CD14-positive monocyte (primary cell): ENCODE measurements at regions not wholly inside any gene's neighbourhood (a gene's known extent, or its start where the extent isn't known, plus 50 kb on each side); places are given as distances from the start of the nearest gene placed in this dataset.

ENCODE experiments used
- DNase-seq, 3 donors: peaks; one replicate each; pipeline ENCODE4 v3.0.0-alpha.2; 2011 to 2022
- H2AFZ ChIP-seq: 2 replicates; pipeline ENCODE4 v1.6.0; 2012; ENCODE audit warnings: mild to moderate bottlenecking, low read depth, low read length, inconsistent platforms; ENCODE audit not compliant: insufficient read depth, poor library complexity, severe bottlenecking
- H3K27ac ChIP-seq, 2 donors: 1 replicate in 1 of 2; 2 replicates in 1 of 2; pipeline ENCODE4 v1.5.1; 2012 to 2013; ENCODE audit warnings: low read length in 2 of 2, control low read depth in 1 of 2, inconsistent platforms in 1 of 2, low read depth in 1 of 2, mild to moderate bottlenecking in 1 of 2
- H3K27me3 ChIP-seq, 2 donors: one replicate each; pipeline versions ENCODE4 v1.6.0 to v1.6.1; 2011 to 2013; ENCODE audit warnings: low read length in 2 of 2; ENCODE audit not compliant: control insufficient read depth in 2 of 2, insufficient read depth in 2 of 2
- H3K36me3 ChIP-seq, 2 donors: replicated peaks in 1 of 2; 1 replicate in 1 of 2; 2 replicates in 1 of 2; pipeline versions ENCODE4 v1.5.1 to v1.6.1; 2012 to 2013; ENCODE audit warnings: low read length in 2 of 2, control low read depth in 1 of 2, inconsistent platforms in 1 of 2, mild to moderate bottlenecking in 1 of 2; ENCODE audit not compliant: insufficient read depth in 2 of 2, control insufficient read depth in 1 of 2
- H3K4me1 ChIP-seq, 2 donors: 1 replicate in 1 of 2; 2 replicates in 1 of 2; pipeline versions ENCODE4 v1.5.1 to v1.6.1; 2012 to 2013; ENCODE audit warnings: low read length in 2 of 2, control low read depth in 1 of 2, inconsistent platforms in 1 of 2, mild to moderate bottlenecking in 1 of 2, moderate library complexity in 1 of 2; ENCODE audit not compliant: insufficient read depth in 2 of 2, control insufficient read depth in 1 of 2
- H3K4me2 ChIP-seq: replicated peaks from 2 replicates; pipeline ENCODE3; 2012; ENCODE audit warnings: low read length, moderate library complexity, mild to moderate bottlenecking; ENCODE audit not compliant: poor library complexity, severe bottlenecking; ENCODE audit errors: extremely low read depth
- H3K4me3 ChIP-seq, 3 experiments: fragments of 200-600 bp in 1 of 3; sonication (generic) in 1 of 3; replicated peaks in 1 of 3; 1 replicate in 2 of 3; 2 replicates in 1 of 3; pipeline ENCODE4 v1.5.1; 2011 to 2013; ENCODE audit warnings: low read length in 3 of 3, mild to moderate bottlenecking in 3 of 3, control low read depth in 2 of 3, low read depth in 2 of 3, inconsistent platforms in 1 of 3, moderate library complexity in 1 of 3
- H3K79me2 ChIP-seq: 2 replicates; pipeline ENCODE4 v1.6.0; 2012; ENCODE audit warnings: mild to moderate bottlenecking, control low read depth, inconsistent platforms, low read length, moderate library complexity; ENCODE audit not compliant: insufficient read depth
- H3K9ac ChIP-seq: 2 replicates; pipeline ENCODE4 v1.6.0; 2017; ENCODE audit warnings: low read length, mild to moderate bottlenecking; ENCODE audit not compliant: insufficient read depth, poor library complexity, severe bottlenecking
- H3K9me3 ChIP-seq, 2 donors: replicated peaks in 1 of 2; 1 replicate in 1 of 2; 2 replicates in 1 of 2; pipeline versions ENCODE4 v1.5.1 to v1.6.1; 2012 to 2013; ENCODE audit warnings: low read length in 2 of 2, control low read depth in 1 of 2; ENCODE audit not compliant: control insufficient read depth in 1 of 2, insufficient read depth in 1 of 2
- H4K20me1 ChIP-seq: 2 replicates; pipeline ENCODE4 v1.6.0; 2012; ENCODE audit warnings: mild to moderate bottlenecking, low read length, control low read depth, moderate library complexity; ENCODE audit not compliant: insufficient read depth
- H3K27ac Mint-ChIP-seq, 7 donors: one replicate each; pipeline ENCODE4 v1.8.0; 2020; ENCODE audit warnings: mild to moderate bottlenecking in 7 of 7, mixed read lengths in 7 of 7, moderate library complexity in 6 of 7, inconsistent platforms in 2 of 7
- H3K27me3 Mint-ChIP-seq, 3 donors: one replicate each; pipeline ENCODE4 v1.8.0; 2021 to 2022; ENCODE audit warnings: low read depth in 3 of 3, mild to moderate bottlenecking in 3 of 3, mixed read lengths in 3 of 3, moderate library complexity in 3 of 3, inconsistent platforms in 1 of 3
- H3K36me3 Mint-ChIP-seq, 2 donors: one replicate each; pipeline ENCODE4 v1.8.0; 2020; ENCODE audit warnings: mixed read lengths in 2 of 2, inconsistent platforms in 1 of 2, mild to moderate bottlenecking in 1 of 2
- H3K4me1 Mint-ChIP-seq: one replicate; pipeline ENCODE4 v1.8.0; 2020; ENCODE audit warnings: mild to moderate bottlenecking, mixed read lengths
- H3K4me3 Mint-ChIP-seq, 2 donors: one replicate each; pipeline ENCODE4 v1.8.0; 2020; ENCODE audit warnings: mild to moderate bottlenecking in 2 of 2, mixed read lengths in 2 of 2, moderate library complexity in 1 of 2
- H3K9me3 Mint-ChIP-seq, 7 donors: one replicate each; pipeline ENCODE4 v1.8.0; 2020 to 2022; ENCODE audit warnings: mixed read lengths in 7 of 7, mild to moderate bottlenecking in 6 of 7, moderate library complexity in 6 of 7, inconsistent platforms in 2 of 7
- WGBS: methylation state at CpG from one replicate; pipeline ENCODE4 v1.1.5; 2013; ENCODE audit warnings: missing lambda C conversion rate; ENCODE audit not compliant: insufficient coverage; 5-methylcytosine and 5-hydroxymethylcytosine counted together
- intact Hi-C, 2 donors: fragments of 100-400 bp; cut with micrococcal nuclease; formaldehyde crosslinking; loops; one replicate each; pipeline versions ENCODE4 v1.15.0 to v1.15.1; 2023
- TF ChIP-seq, protein P1 (sequence below): fragments of 200-600 bp; IDR thresholded peaks from one replicate; pipeline ENCODE4 v1.8.0; 2022; ENCODE audit warnings: antibody characterized with exemption, mild to moderate bottlenecking

DNA sequence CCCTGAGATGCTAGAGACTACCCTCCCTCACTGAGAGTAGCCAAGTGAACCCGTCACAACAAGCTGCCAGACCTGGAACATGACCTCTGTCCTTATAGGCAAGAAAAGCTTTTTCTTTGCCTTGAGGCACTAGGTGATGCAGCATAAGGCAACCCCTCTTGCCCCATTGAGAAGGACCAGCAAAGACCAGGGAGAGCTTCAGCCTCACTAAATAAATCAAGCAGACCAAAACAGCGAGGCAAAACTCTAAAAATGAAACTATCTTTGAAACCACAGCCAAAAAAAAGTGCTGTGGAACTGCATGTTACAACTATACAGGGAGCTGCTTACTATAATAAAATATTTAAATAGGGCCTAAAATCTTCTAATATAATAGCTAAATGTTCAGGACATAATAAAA, 62.6 kb upstream of the FAM83B start:
- no peaks in the 10 kb centered on the region for H3K27me3 ChIP-seq
- H3K36me3 Mint-ChIP-seq, result no peaks in the 10 kb centered on the region
- no peak overlapping the region for H3K4me2 ChIP-seq
- H3K9me3 Mint-ChIP-seq, result peaks cover 0 to 7% (median 0%) of the 10 kb centered on the region in 7 donors
- no peak overlapping the region for H3K4me3 ChIP-seq
- TF ChIP-seq, protein P1, sequence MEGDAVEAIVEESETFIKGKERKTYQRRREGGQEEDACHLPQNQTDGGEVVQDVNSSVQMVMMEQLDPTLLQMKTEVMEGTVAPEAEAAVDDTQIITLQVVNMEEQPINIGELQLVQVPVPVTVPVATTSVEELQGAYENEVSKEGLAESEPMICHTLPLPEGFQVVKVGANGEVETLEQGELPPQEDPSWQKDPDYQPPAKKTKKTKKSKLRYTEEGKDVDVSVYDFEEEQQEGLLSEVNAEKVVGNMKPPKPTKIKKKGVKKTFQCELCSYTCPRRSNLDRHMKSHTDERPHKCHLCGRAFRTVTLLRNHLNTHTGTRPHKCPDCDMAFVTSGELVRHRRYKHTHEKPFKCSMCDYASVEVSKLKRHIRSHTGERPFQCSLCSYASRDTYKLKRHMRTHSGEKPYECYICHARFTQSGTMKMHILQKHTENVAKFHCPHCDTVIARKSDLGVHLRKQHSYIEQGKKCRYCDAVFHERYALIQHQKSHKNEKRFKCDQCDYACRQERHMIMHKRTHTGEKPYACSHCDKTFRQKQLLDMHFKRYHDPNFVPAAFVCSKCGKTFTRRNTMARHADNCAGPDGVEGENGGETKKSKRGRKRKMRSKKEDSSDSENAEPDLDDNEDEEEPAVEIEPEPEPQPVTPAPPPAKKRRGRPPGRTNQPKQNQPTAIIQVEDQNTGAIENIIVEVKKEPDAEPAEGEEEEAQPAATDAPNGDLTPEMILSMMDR, result no peak
- no peak overlapping the region for H3K4me3 Mint-ChIP-seq
- H3K36me3 ChIP-seq, result no peaks in the 10 kb centered on the region
- H3K79me2 ChIP-seq, result no peaks in the 10 kb centered on the region
- no peak overlapping the region for H3K27ac ChIP-seq
- 100% methylated on average over 1 of the region's 2 CpGs for WGBS
- H3K9ac ChIP-seq, result no peak overlapping the region
- H3K27ac Mint-ChIP-seq, result no peak overlapping the region
- no peaks in the 10 kb centered on the region for H3K4me1 ChIP-seq
- peaks cover 0 to 3% of the 10 kb centered on the region in 2 donors for H3K9me3 ChIP-seq
- no peaks in the 10 kb centered on the region for H3K4me1 Mint-ChIP-seq
- peaks cover 0 to 1% (median 0%) of the 10 kb centered on the region in 3 donors for H3K27me3 Mint-ChIP-seq
- H4K20me1 ChIP-seq, result no peaks in the 10 kb centered on the region
- H2AFZ ChIP-seq, result no peak overlapping the region
- intact Hi-C loops, result no loop called here
- DNase-seq, result no peak

DNA sequence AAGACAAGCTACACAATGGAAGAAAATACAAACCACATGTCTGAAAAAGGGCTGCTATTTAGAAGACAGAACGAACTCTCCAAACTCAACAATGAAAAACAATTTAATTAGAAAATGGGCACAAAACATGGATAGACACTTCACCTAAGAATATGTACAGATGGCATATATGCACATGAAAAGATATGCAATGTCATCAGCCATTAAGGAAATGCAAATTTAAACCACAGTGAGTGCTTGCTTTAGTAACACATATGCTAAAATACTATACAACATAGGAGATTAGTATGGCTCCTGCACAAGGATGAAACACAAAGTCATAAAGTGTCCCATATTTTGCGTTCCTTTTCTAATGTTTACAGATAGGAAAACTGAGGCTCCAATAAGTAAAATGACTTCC, 60.4 kb upstream of the FAM83B start:
- no peak overlapping the region for H3K27ac Mint-ChIP-seq
- Histone ChIP-seq H3K9ac (no peak overlapping the region), H3K27ac (no peak overlapping the region), H3K79me2 (no peaks in the 10 kb centered on the region), H3K9me3 (no peaks in the 10 kb centered on the region), H4K20me1 (no peaks in the 10 kb centered on the region), H3K27me3 (no peaks in the 10 kb centered on the region), H2AFZ (no peak overlapping the region), H3K36me3 (no peaks in the 10 kb centered on the region), H3K4me1 (no peaks in the 10 kb centered on the region), H3K4me2 (no peak overlapping the region), H3K4me3 (no peak overlapping the region)
- intact Hi-C loops, result no loop called here
- DNase-seq, result no peak
- H3K9me3 Mint-ChIP-seq, result peaks cover 0 to 7% (median 0%) of the 10 kb centered on the region in 7 donors
- H3K4me3 Mint-ChIP-seq, result no peak overlapping the region
- peaks cover 0 to 1% (median 0%) of the 10 kb centered on the region in 3 donors for H3K27me3 Mint-ChIP-seq
- no peaks in the 10 kb centered on the region for H3K36me3 Mint-ChIP-seq
- no peaks in the 10 kb centered on the region for H3K4me1 Mint-ChIP-seq
- no CpG with 5 or more reads among the region's 2 CpGs for WGBS
- TF ChIP-seq, protein P1, result no peak
